ENCODE measurements at regions not wholly inside any gene's neighbourhood (a gene's known extent, or its start where the extent isn't known, plus 50 kb on each side); places are given as distances from the start of the nearest gene placed in this dataset.
"Not testable (repeated sequence)": the region's sequence is repeated elsewhere in the genome, so short reads cannot be mapped to it uniquely, and the experiment has no call there.

DNA sequence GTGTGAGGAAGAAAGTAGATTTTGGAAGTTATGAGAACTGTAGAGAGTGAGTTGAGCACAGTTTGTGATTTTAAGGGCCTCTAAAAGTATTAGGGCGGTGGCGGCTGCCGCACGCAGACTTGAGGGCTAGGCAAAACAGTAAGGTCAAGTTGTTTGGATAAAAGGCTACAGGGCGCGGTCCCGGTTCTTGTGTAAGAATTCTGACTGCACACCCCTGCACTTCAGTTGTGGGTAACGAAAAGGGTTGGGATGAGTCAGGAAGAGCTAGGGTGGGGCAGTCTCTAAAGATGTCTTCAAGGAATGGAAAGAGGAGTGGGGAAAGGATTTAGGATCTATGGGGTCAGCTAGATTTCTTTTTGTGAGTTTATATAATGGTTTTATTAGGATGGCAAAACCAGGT, 218.1 kb upstream of the ACO1 start:
- not testable (repeated sequence) for H3K9me3 ChIP-seq (ENCODE audit: insufficient read depth, low read depth, low read length); H3K14ac ChIP-seq (ENCODE audit: low read length); H4K91ac ChIP-seq (ENCODE audit: low read depth, low read length); H2BK120ac ChIP-seq (ENCODE audit: insufficient read depth, low read length, poor library complexity); H3K18ac ChIP-seq (ENCODE audit: low read length); H3K79me1 ChIP-seq (ENCODE audit: low read length); H2BK5ac ChIP-seq (ENCODE audit: low read depth, low read length, poor library complexity); H3K4me2 ChIP-seq (ENCODE audit: low read length); H3K27me3 ChIP-seq (ENCODE audit: insufficient read depth, low read length); H3K4me3 ChIP-seq (ENCODE audit: low read depth, low read length); H3K23ac ChIP-seq (ENCODE audit: low read length); H4K12ac ChIP-seq (ENCODE audit: low read depth, low read length); H3K79me2 ChIP-seq (ENCODE audit: control insufficient read depth, insufficient read depth, low read length, poor library complexity); H2BK12ac ChIP-seq (ENCODE audit: low read length); H3K4ac ChIP-seq (ENCODE audit: low read depth, low read length); H3K27ac ChIP-seq (ENCODE audit: low read depth, low read length); DNase-seq; H2AFZ ChIP-seq (ENCODE audit: insufficient read depth, low read length, poor library complexity); H3K9ac ChIP-seq (ENCODE audit: low read length); H3K4me1 ChIP-seq (ENCODE audit: control insufficient read depth in 1 of 2, insufficient read depth in 2 of 2, low read length in 2 of 2); H4K8ac ChIP-seq (ENCODE audit: low read depth, low read length); H3K36me3 ChIP-seq (ENCODE audit: control insufficient read depth in 1 of 2, insufficient read depth in 2 of 2, low read length in 2 of 2); H2AK5ac ChIP-seq (ENCODE audit: low read length)
- no CpG with 5 or more reads among the region's 8 CpGs for WGBS (ENCODE audit: extremely low coverage, insufficient coverage, insufficient read length)

- Histone ChIP-seq H3K36me3 (ENCODE audit: control insufficient read depth in 1 of 2, insufficient read depth in 2 of 2, low read length in 2 of 2) (no peaks in the 10 kb centered on the region), H2AFZ (ENCODE audit: insufficient read depth, low read length, poor library complexity) (no peak overlapping the region), H2BK12ac (ENCODE audit: low read length) (no peak overlapping the region), H3K9ac (ENCODE audit: low read length) (no peak overlapping the region), H3K23ac (ENCODE audit: low read length) (no peak overlapping the region), H3K27ac (ENCODE audit: low read depth, low read length) (no peak overlapping the region), H3K4me3 (ENCODE audit: low read depth, low read length) (no peak overlapping the region), H3K27me3 (ENCODE audit: insufficient read depth, low read length) (no peaks in the 10 kb centered on the region), H3K18ac (ENCODE audit: low read length) (no peak overlapping the region), H2BK120ac (ENCODE audit: insufficient read depth, low read length, poor library complexity) (no peak overlapping the region), H4K8ac (ENCODE audit: low read depth, low read length) (no peak overlapping the region), H3K14ac (ENCODE audit: low read length) (no peak overlapping the region), H4K12ac (ENCODE audit: low read depth, low read length) (no peak overlapping the region), H3K9me3 (ENCODE audit: insufficient read depth, low read depth, low read length) (no peaks in the 10 kb centered on the region), H3K4me2 (ENCODE audit: low read length) (no peak overlapping the region), H2AK5ac (ENCODE audit: low read length) (no peak overlapping the region), H3K79me1 (ENCODE audit: low read length) (no peaks in the 10 kb centered on the region), H2BK5ac (ENCODE audit: low read depth, low read length, poor library complexity) (no peak overlapping the region), H4K91ac (ENCODE audit: low read depth, low read length) (no peak overlapping the region), H3K4me1 (ENCODE audit: control insufficient read depth in 1 of 2, insufficient read depth in 2 of 2, low read length in 2 of 2) (no peaks in the 10 kb centered on the region), H3K79me2 (ENCODE audit: control insufficient read depth, insufficient read depth, low read length, poor library complexity) (no peaks in the 10 kb centered on the region), H3K4ac (ENCODE audit: low read depth, low read length) (no peak overlapping the region)
- DNase-seq: no peak
- WGBS (ENCODE audit: extremely low coverage, insufficient coverage, insufficient read length): no CpG with 5 or more reads among the region's 3 CpGs
Observed at GRCh38 chr9:32171339-32171738, 213.1 kb upstream of the ACO1 start.

- H2BK120ac ChIP-seq (ENCODE audit: insufficient read depth, low read length, poor library complexity): no peak overlapping the region
- H3K27ac ChIP-seq (ENCODE audit: low read depth, low read length): no peak overlapping the region
- H3K4me2 ChIP-seq (ENCODE audit: low read length): no peak overlapping the region
- H3K27me3 ChIP-seq (ENCODE audit: insufficient read depth, low read length): no peaks in the 10 kb centered on the region
- H2AK5ac ChIP-seq (ENCODE audit: low read length): no peak overlapping the region
- no peaks in the 10 kb centered on the region for H3K79me2 ChIP-seq (ENCODE audit: control insufficient read depth, insufficient read depth, low read length, poor library complexity)
- no peak overlapping the region for H4K91ac ChIP-seq (ENCODE audit: low read depth, low read length)
- no peaks in the 10 kb centered on the region for H3K9me3 ChIP-seq (ENCODE audit: insufficient read depth, low read depth, low read length)
- no peaks in the 10 kb centered on the region for H3K4me1 ChIP-seq (ENCODE audit: control insufficient read depth in 1 of 2, insufficient read depth in 2 of 2, low read length in 2 of 2)
- no peak overlapping the region for H3K23ac ChIP-seq (ENCODE audit: low read length)
- H2BK12ac ChIP-seq (ENCODE audit: low read length): no peak overlapping the region
- H3K14ac ChIP-seq (ENCODE audit: low read length): no peak overlapping the region
- H4K12ac ChIP-seq (ENCODE audit: low read depth, low read length): no peak overlapping the region
- H3K18ac ChIP-seq (ENCODE audit: low read length): no peak overlapping the region
- no peak overlapping the region for H3K4ac ChIP-seq (ENCODE audit: low read depth, low read length)
- no peak overlapping the region for H3K9ac ChIP-seq (ENCODE audit: low read length)
- no peaks in the 10 kb centered on the region for H3K36me3 ChIP-seq (ENCODE audit: control insufficient read depth in 1 of 2, insufficient read depth in 2 of 2, low read length in 2 of 2)
- H2BK5ac ChIP-seq (ENCODE audit: low read depth, low read length, poor library complexity): no peak overlapping the region
- no peaks in the 10 kb centered on the region for H3K79me1 ChIP-seq (ENCODE audit: low read length)
- no peak overlapping the region for H4K8ac ChIP-seq (ENCODE audit: low read depth, low read length)
- DNase-seq: no peak
- H3K4me3 ChIP-seq (ENCODE audit: low read depth, low read length): no peak overlapping the region
- H2AFZ ChIP-seq (ENCODE audit: insufficient read depth, low read length, poor library complexity): no peak overlapping the region
Observed at GRCh38 chr9:32172256-32172655, 212.2 kb upstream of the ACO1 start.

DNA sequence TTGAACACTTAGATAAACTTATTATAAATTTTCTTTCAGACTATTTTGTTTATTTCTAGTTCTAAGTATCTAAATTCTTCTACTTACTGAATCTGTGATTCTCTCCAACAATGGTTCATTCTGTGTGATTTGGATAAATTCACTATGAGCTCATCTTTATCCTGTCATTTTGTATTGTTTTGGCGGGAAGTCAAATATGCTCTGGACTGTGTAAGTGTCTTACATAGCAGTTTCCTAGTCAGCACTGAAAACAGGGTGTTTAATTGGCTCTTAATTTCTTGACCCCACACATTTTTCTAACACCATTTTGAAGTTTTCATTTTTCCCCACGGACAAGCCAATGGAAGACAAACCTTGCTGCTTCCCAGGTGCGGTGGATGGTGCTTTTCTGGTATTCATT, 207.0 kb upstream of the ACO1 start:
- Histone ChIP-seq H4K8ac (ENCODE audit: low read depth, low read length) (no peak overlapping the region), H4K12ac (ENCODE audit: low read depth, low read length) (no peak overlapping the region), H3K4me1 (ENCODE audit: control insufficient read depth in 1 of 2, insufficient read depth in 2 of 2, low read length in 2 of 2) (no peaks in the 10 kb centered on the region), H2AFZ (ENCODE audit: insufficient read depth, low read length, poor library complexity) (no peak overlapping the region), H3K27ac (ENCODE audit: low read depth, low read length) (no peak overlapping the region), H3K36me3 (ENCODE audit: control insufficient read depth in 1 of 2, insufficient read depth in 2 of 2, low read length in 2 of 2) (no peaks in the 10 kb centered on the region), H4K91ac (ENCODE audit: low read depth, low read length) (no peak overlapping the region), H3K27me3 (ENCODE audit: insufficient read depth, low read length) (no peaks in the 10 kb centered on the region), H3K4me3 (ENCODE audit: low read depth, low read length) (no peak overlapping the region), H3K9me3 (ENCODE audit: insufficient read depth, low read depth, low read length) (no peaks in the 10 kb centered on the region), H2BK5ac (ENCODE audit: low read depth, low read length, poor library complexity) (no peak overlapping the region), H2BK12ac (ENCODE audit: low read length) (no peak overlapping the region), H3K18ac (ENCODE audit: low read length) (no peak overlapping the region), H3K23ac (ENCODE audit: low read length) (no peak overlapping the region), H3K79me1 (ENCODE audit: low read length) (no peaks in the 10 kb centered on the region), H3K4me2 (ENCODE audit: low read length) (no peak overlapping the region), H2AK5ac (ENCODE audit: low read length) (no peak overlapping the region), H3K9ac (ENCODE audit: low read length) (no peak overlapping the region), H3K14ac (ENCODE audit: low read length) (no peak overlapping the region), H2BK120ac (ENCODE audit: insufficient read depth, low read length, poor library complexity) (no peak overlapping the region), H3K79me2 (ENCODE audit: control insufficient read depth, insufficient read depth, low read length, poor library complexity) (no peaks in the 10 kb centered on the region), H3K4ac (ENCODE audit: low read depth, low read length) (no peak overlapping the region)
- WGBS (ENCODE audit: extremely low coverage, insufficient coverage, insufficient read length): no CpG with 5 or more reads among the region's 3 CpGs
- no peak for DNase-seq

DNA sequence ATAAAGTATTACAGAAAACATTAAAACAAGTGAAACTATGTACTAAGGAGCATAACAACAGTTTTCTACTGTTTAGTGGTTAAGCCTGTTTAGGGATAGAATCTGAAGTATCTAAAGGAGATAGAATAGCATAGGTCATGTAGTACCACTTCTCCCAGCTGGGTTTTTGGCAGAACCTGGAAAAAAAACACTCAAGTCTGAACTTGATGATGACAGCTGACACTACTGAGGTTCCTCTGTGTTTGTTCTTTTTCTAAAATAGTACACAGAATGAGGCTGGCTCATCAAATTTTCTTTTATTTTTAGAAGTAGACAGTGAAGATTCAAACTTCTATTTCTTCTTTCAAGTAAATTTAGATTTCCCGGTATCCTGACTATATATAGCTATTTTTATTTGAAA, 203.8 kb upstream of the ACO1 start:
- Histone ChIP-seq H3K79me2 (ENCODE audit: control insufficient read depth, insufficient read depth, low read length, poor library complexity) (no peaks in the 10 kb centered on the region), H3K18ac (ENCODE audit: low read length) (no peak overlapping the region), H3K4ac (ENCODE audit: low read depth, low read length) (no peak overlapping the region), H2AFZ (ENCODE audit: insufficient read depth, low read length, poor library complexity) (no peak overlapping the region), H3K79me1 (ENCODE audit: low read length) (no peaks in the 10 kb centered on the region), H3K4me3 (ENCODE audit: low read depth, low read length) (no peak overlapping the region), H4K12ac (ENCODE audit: low read depth, low read length) (no peak overlapping the region), H2BK12ac (ENCODE audit: low read length) (no peak overlapping the region), H3K14ac (ENCODE audit: low read length) (no peak overlapping the region), H3K4me1 (ENCODE audit: control insufficient read depth in 1 of 2, insufficient read depth in 2 of 2, low read length in 2 of 2) (no peaks in the 10 kb centered on the region), H3K23ac (ENCODE audit: low read length) (no peak overlapping the region), H2BK5ac (ENCODE audit: low read depth, low read length, poor library complexity) (no peak overlapping the region), H3K9me3 (ENCODE audit: insufficient read depth, low read depth, low read length) (no peaks in the 10 kb centered on the region), H4K8ac (ENCODE audit: low read depth, low read length) (no peak overlapping the region), H3K27me3 (ENCODE audit: insufficient read depth, low read length) (no peaks in the 10 kb centered on the region), H3K36me3 (ENCODE audit: control insufficient read depth in 1 of 2, insufficient read depth in 2 of 2, low read length in 2 of 2) (no peaks in the 10 kb centered on the region), H4K91ac (ENCODE audit: low read depth, low read length) (no peak overlapping the region), H3K27ac (ENCODE audit: low read depth, low read length) (no peak overlapping the region), H3K9ac (ENCODE audit: low read length) (no peak overlapping the region), H2AK5ac (ENCODE audit: low read length) (no peak overlapping the region), H2BK120ac (ENCODE audit: insufficient read depth, low read length, poor library complexity) (no peak overlapping the region), H3K4me2 (ENCODE audit: low read length) (no peak overlapping the region)
- DNase-seq: no peak
- no CpG with 5 or more reads among the region's 1 CpG for WGBS (ENCODE audit: extremely low coverage, insufficient coverage, insufficient read length)
